B cell (primary cell): ENCODE measurements at regions not wholly inside any gene's neighbourhood (a gene's known extent, or its start where the extent isn't known, plus 50 kb on each side); places are given as distances from the start of the nearest gene placed in this dataset.
"Not testable (repeated sequence)": the region's sequence is repeated elsewhere in the genome, so short reads cannot be mapped to it uniquely, and the experiment has no call there.

Experiments used
- ATAC-seq: fragments of 200-7000 bp; cut with Tn5 transposase; one replicate; pipeline ENCODE4 v1.10.0; 2021; ENCODE audit warnings: low read depth, mild to moderate bottlenecking, moderate number of reproducible peaks, moderate library complexity
- CTCF ChIA-PET: fragments of 350-600 bp; sonication (Branson Sonifier 250); formaldehyde crosslinking; loops from one replicate; lab custom pipeline; 2021; ENCODE audit warnings: antibody characterized with exemption, inconsistent platforms; lab: Charles Lee
- POLR2A ChIA-PET: fragments of 350-600 bp; sonication (Branson Sonifier 250); formaldehyde crosslinking; loops from one replicate; lab custom pipeline; 2021; ENCODE audit warnings: antibody characterized with exemption; lab: Charles Lee
- DNase-seq: peaks from one replicate; pipeline ENCODE4 v3.0.0; 2013
- H2AFZ ChIP-seq: 2 replicates; pipeline ENCODE4 v1.6.1; 2012; ENCODE audit warnings: mild to moderate bottlenecking, low read depth, low read length; ENCODE audit not compliant: insufficient read depth, poor library complexity, severe bottlenecking
- H3K27ac ChIP-seq, 2 donors: 1 replicate in 1 of 2; 2 replicates in 1 of 2; pipeline ENCODE4 v1.5.1; 2012 to 2013; ENCODE audit warnings: low read length in 2 of 2, mild to moderate bottlenecking in 2 of 2, moderate library complexity in 1 of 2
- H3K27me3 ChIP-seq, 4 experiments: fragments of 200-600 bp in 1 of 4; sonication (generic) in 1 of 4; replicated peaks in 1 of 4; 1 replicate in 2 of 4; 2 replicates in 2 of 4; pipeline versions ENCODE4 v1.6.1 to v1.7.0; 2013 to 2016; ENCODE audit warnings: low read length in 3 of 4, mild to moderate bottlenecking in 2 of 4, mixed read lengths in 1 of 4, moderate library complexity in 1 of 4; ENCODE audit not compliant: insufficient read depth in 4 of 4, control insufficient read depth in 3 of 4; ENCODE audit errors: control extremely low read depth in 1 of 4
- H3K36me3 ChIP-seq, 2 experiments: replicated peaks in 1 of 2; 1 replicate in 1 of 2; 2 replicates in 1 of 2; pipeline versions ENCODE4 v1.6.1 to v1.7.1; 2013; ENCODE audit warnings: low read length in 1 of 2; ENCODE audit not compliant: insufficient read depth in 2 of 2, control insufficient read depth in 1 of 2; ENCODE audit errors: control extremely low read depth in 1 of 2, extremely low read depth in 1 of 2
- H3K4me1 ChIP-seq, 2 donors: fragments of 200-600 bp in 1 of 2; sonication (generic) in 1 of 2; 1 replicate in 1 of 2; 2 replicates in 1 of 2; pipeline versions ENCODE4 v1.5.1 to v1.6.1; 2013 to 2017; ENCODE audit warnings: low read length in 2 of 2; ENCODE audit not compliant: control insufficient read depth in 2 of 2, insufficient read depth in 2 of 2
- H3K4me2 ChIP-seq: replicated peaks from 2 replicates; pipeline ENCODE3; 2012; ENCODE audit warnings: mild to moderate bottlenecking, low read depth, low read length; ENCODE audit not compliant: poor library complexity, severe bottlenecking
- H3K4me3 ChIP-seq, 5 experiments: fragments of 200-600 bp in 1 of 5; sonication (generic) in 1 of 5; 1 replicate in 3 of 5; 2 replicates in 2 of 5; pipeline versions ENCODE4 v1.5.1 to v1.7.0; 2011 to 2016; ENCODE audit warnings: low read length in 4 of 5, mild to moderate bottlenecking in 4 of 5, low read depth in 2 of 5, control low read depth in 1 of 5, moderate library complexity in 1 of 5; ENCODE audit not compliant: insufficient read depth in 1 of 5; ENCODE audit errors: control extremely low read depth in 1 of 5, extremely low read depth in 1 of 5
- H3K79me2 ChIP-seq: fragments of 200-600 bp; sonication (generic); one replicate; pipeline ENCODE4 v1.6.0; 2016; ENCODE audit warnings: low read length; ENCODE audit not compliant: control insufficient read depth, insufficient read depth
- H3K9ac ChIP-seq: fragments of 200-600 bp; sonication (generic); 2 replicates; pipeline ENCODE4 v1.6.1; 2017; ENCODE audit warnings: mild to moderate bottlenecking, low read length, moderate library complexity
- H3K9me3 ChIP-seq, 3 donors: one replicate each; pipeline versions ENCODE4 v1.6.1 to v1.7.1; 2013; ENCODE audit warnings: low read length in 2 of 3; ENCODE audit not compliant: control insufficient read depth in 2 of 3, insufficient read depth in 1 of 3; ENCODE audit errors: control extremely low read depth in 1 of 3
- H4K20me1 ChIP-seq: 2 replicates; pipeline ENCODE4 v1.6.0; 2012; ENCODE audit warnings: mild to moderate bottlenecking, low read length; ENCODE audit not compliant: insufficient read depth, control insufficient read depth, poor library complexity, severe bottlenecking
- H3K27ac Mint-ChIP-seq: one replicate; pipeline ENCODE4 v1.8.0; 2021; ENCODE audit warnings: mixed read lengths
- H3K27me3 Mint-ChIP-seq: one replicate; pipeline ENCODE4 v1.8.0; 2021; ENCODE audit warnings: mixed read lengths
- H3K4me1 Mint-ChIP-seq: one replicate; pipeline ENCODE4 v1.8.0; 2021; ENCODE audit warnings: mixed read lengths
- H3K4me3 Mint-ChIP-seq: one replicate; pipeline ENCODE4 v1.8.0; 2021; ENCODE audit warnings: mixed read lengths
- H3K9me3 Mint-ChIP-seq: one replicate; pipeline ENCODE4 v1.8.0; 2022; ENCODE audit warnings: mixed read lengths; ENCODE audit not compliant: insufficient read depth
- CTCF ChIP-seq: fragments of 200-600 bp; IDR thresholded peaks from one replicate; pipeline ENCODE4 v1.8.0; 2022; ENCODE audit warnings: antibody characterized with exemption, mild to moderate bottlenecking
- EZH2 ChIP-seq: IDR thresholded peaks from 2 replicates; pipeline ENCODE4 v1.6.1; 2012; ENCODE audit warnings: borderline replicate concordance, low read depth, mild to moderate bottlenecking, moderate library complexity, low read length; ENCODE audit not compliant: insufficient read depth, poor library complexity, severe bottlenecking
- WGBS: methylation state at CpG from one replicate; pipeline ENCODE4 v1.1.5; 2013; ENCODE audit warnings: missing lambda C conversion rate; ENCODE audit not compliant: insufficient coverage; 5-methylcytosine and 5-hydroxymethylcytosine counted together
- intact Hi-C: fragments of 100-400 bp; cut with micrococcal nuclease; formaldehyde crosslinking; loops from one replicate; pipeline ENCODE4 v1.10.0; 2022

GRCh38 chr3:26091096-26091495 lies 301.2 kb downstream of the OXSM start:
- CTCF ChIA-PET = no interaction called here

GRCh38 chr3:26091626-26092025 lies 301.7 kb downstream of the OXSM start:
- Histone ChIP-seq H4K20me1 (no peaks in the 10 kb centered on the region), H3K79me2 (no peaks in the 10 kb centered on the region), H2AFZ (no peak overlapping the region), H3K27me3 (no peaks in the 10 kb centered on the region), H3K9me3 (peaks cover 1 to 15% (median 13%) of the 10 kb centered on the region in 3 donors), H3K4me2 (no peak overlapping the region), H3K27ac (no peak overlapping the region), H3K4me1 (no peaks in the 10 kb centered on the region), H3K4me3 (no peak overlapping the region), H3K36me3 (no peaks in the 10 kb centered on the region), H3K9ac (no peak overlapping the region)
- DNase-seq = no peak
- no peak for TF ChIP-seq EZH2
- no peak for TF ChIP-seq CTCF
- Mint-ChIP-seq H3K27ac (no peak overlapping the region), H3K27me3 (no peaks in the 10 kb centered on the region), H3K9me3 (peaks cover 3% of the 10 kb centered on the region), H3K4me1 (no peaks in the 10 kb centered on the region), H3K4me3 (no peak overlapping the region)
- no peak for ATAC-seq
- ChIA-PET POLR2A (no interaction called here), CTCF (no interaction called here)
- no CpG with 5 or more reads among the region's 1 CpG for WGBS
- intact Hi-C loops = no loop called here

More at GRCh38 chr3:26091096-26091495, 301.2 kb downstream of the OXSM start:
- Histone ChIP-seq H3K4me1 (no peaks in the 10 kb centered on the region), H3K9ac (no peak overlapping the region), H3K4me2 (no peak overlapping the region), H3K27me3 (no peaks in the 10 kb centered on the region), H3K9me3 (peaks cover 1 to 13% (median 11%) of the 10 kb centered on the region in 3 donors), H2AFZ (no peak overlapping the region), H4K20me1 (no peaks in the 10 kb centered on the region), H3K4me3 (no peak overlapping the region), H3K27ac (no peak overlapping the region), H3K36me3 (no peaks in the 10 kb centered on the region), H3K79me2 (no peaks in the 10 kb centered on the region)
- POLR2A ChIA-PET = no interaction called here
- Mint-ChIP-seq H3K9me3 (peaks cover 3% of the 10 kb centered on the region), H3K27ac (no peak overlapping the region), H3K4me3 (no peak overlapping the region), H3K4me1 (no peaks in the 10 kb centered on the region), H3K27me3 (no peaks in the 10 kb centered on the region)
- intact Hi-C loops = no loop called here
- DNase-seq = no peak
- no peak for ATAC-seq
- TF ChIP-seq EZH2 = no peak
- TF ChIP-seq CTCF = no peak

- intact Hi-C loops, H3K27me3 ChIP-seq, H3K27ac ChIP-seq, H3K27me3 Mint-ChIP-seq, H3K4me3 ChIP-seq, H3K27ac Mint-ChIP-seq, H3K4me1 ChIP-seq, H3K4me2 ChIP-seq, H3K36me3 ChIP-seq, H3K4me3 Mint-ChIP-seq, CTCF ChIA-PET, H3K9ac ChIP-seq, H3K79me2 ChIP-seq, POLR2A ChIA-PET, ATAC-seq, H4K20me1 ChIP-seq, H3K4me1 Mint-ChIP-seq, H2AFZ ChIP-seq, DNase-seq: not testable (repeated sequence)
- 95% methylated on average over 2 of the region's 4 CpGs for WGBS
- H3K9me3 Mint-ChIP-seq = peaks cover 11% of the 10 kb centered on the region
- peaks cover 0 to 11% (median 3%) of the 10 kb centered on the region in 3 donors for H3K9me3 ChIP-seq
These were observed 307.2 kb downstream of the OXSM start for GRCh38 chr3:26097111-26097510.
